Hematopoietic multipotent progenitor cell treated with erythropoietin and hydrocortisone succinate and interleukin-3 and kit ligand, for 6 days (in vitro differentiated cells): ENCODE measurements at regions not wholly inside any gene's neighbourhood (a gene's known extent, or its start where the extent isn't known, plus 50 kb on each side); places are given as distances from the start of the nearest gene placed in this dataset.

Experiments used
- DNase-seq: peaks from one replicate; pipeline ENCODE4 v3.0.0-alpha.2; 2015

- no peak for DNase-seq
These were observed 104.6 kb downstream of the ACKR3 start for GRCh38 chr2:236674238-236674637.

GRCh38 chr2:236674646-236675045, 105.0 kb downstream of the ACKR3 start:
- DNase-seq, result no peak

GRCh38 chr2:236675051-236675450, 105.4 kb downstream of the ACKR3 start:
- no peak for DNase-seq

- no peak for DNase-seq
These were observed 105.9 kb downstream of the ACKR3 start for GRCh38 chr2:236675526-236675925.

- DNase-seq, result no peak
These were observed 106.7 kb downstream of the ACKR3 start for GRCh38 chr2:236676136-236676873.

GRCh38 chr2:236677368-236677767, 107.7 kb downstream of the ACKR3 start:
- DNase-seq, result no peak

- no peak for DNase-seq
These were observed 108.8 kb downstream of the ACKR3 start for GRCh38 chr2:236678307-236678975.

- DNase-seq, result no peak
These were observed 110.5 kb downstream of the ACKR3 start for GRCh38 chr2:236679884-236680860.

GRCh38 chr2:236682651-236683422, 113.2 kb downstream of the ACKR3 start:
- DNase-seq, result no peak

- DNase-seq, result no peak
These were observed 115.1 kb downstream of the ACKR3 start for GRCh38 chr2:236684504-236685256.

- no peak for DNase-seq
These were observed 115.7 kb downstream of the ACKR3 start for GRCh38 chr2:236685361-236685760.

- no peak for DNase-seq
These were observed 116.4 kb downstream of the ACKR3 start for GRCh38 chr2:236685979-236686520.

GRCh38 chr2:236686561-236686960, 116.9 kb downstream of the ACKR3 start:
- DNase-seq, result no peak

- no peak for DNase-seq
These were observed 117.8 kb downstream of the ACKR3 start for GRCh38 chr2:236687296-236687965.

GRCh38 chr2:236688157-236688556, 118.5 kb downstream of the ACKR3 start:
- no peak for DNase-seq

- DNase-seq, result no peak
These were observed 119.2 kb downstream of the ACKR3 start for GRCh38 chr2:236688563-236689392.

- DNase-seq, result no peak
These were observed 119.7 kb downstream of the ACKR3 start for GRCh38 chr2:236689393-236689700.

GRCh38 chr2:236689981-236690380, 120.4 kb downstream of the ACKR3 start:
- DNase-seq, result no peak

- DNase-seq, result no peak
These were observed 121.1 kb downstream of the ACKR3 start for GRCh38 chr2:236690726-236691125.

GRCh38 chr2:236691799-236692167, 122.2 kb downstream of the ACKR3 start:
- DNase-seq, result no peak
